Umbilical cord (tissue), 1 donor: ENCODE measurements at regions not wholly inside any gene's neighbourhood (a gene's known extent, or its start where the extent isn't known, plus 50 kb on each side); places are given as distances from the start of the nearest gene placed in this dataset.

ENCODE experiments used
- DNase-seq: peaks from one replicate; pipeline ENCODE4 v3.0.0-alpha.2; 2015; ENCODE audit warnings: low spot score

DNA sequence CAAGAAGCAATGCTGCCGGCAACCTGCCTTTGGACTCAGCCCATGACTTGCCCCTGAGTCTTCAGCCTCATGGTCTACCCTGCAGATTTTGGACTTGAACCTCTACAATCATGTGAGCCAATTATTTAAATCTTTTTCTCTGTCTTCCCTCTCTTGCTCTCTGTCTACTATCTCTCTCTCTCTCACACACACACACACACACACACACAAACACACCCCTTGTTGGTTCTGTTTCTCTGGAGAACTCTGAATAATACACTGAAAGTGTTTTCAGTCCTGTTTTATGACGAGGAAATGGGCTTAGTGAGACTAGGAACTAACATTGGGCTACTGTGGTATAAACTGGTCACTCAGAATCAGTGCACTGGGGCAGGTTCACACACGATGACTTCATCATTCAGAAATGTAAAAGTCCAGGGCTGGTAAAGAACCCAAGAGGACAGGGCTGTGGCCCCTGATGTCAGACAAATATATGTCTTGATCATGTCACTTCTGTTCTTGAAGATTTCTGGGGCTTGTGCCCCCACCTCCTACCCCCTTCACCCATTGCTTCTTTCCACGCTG is 266.1 kb upstream of the SIX2 start:
- no peak for DNase-seq

DNA sequence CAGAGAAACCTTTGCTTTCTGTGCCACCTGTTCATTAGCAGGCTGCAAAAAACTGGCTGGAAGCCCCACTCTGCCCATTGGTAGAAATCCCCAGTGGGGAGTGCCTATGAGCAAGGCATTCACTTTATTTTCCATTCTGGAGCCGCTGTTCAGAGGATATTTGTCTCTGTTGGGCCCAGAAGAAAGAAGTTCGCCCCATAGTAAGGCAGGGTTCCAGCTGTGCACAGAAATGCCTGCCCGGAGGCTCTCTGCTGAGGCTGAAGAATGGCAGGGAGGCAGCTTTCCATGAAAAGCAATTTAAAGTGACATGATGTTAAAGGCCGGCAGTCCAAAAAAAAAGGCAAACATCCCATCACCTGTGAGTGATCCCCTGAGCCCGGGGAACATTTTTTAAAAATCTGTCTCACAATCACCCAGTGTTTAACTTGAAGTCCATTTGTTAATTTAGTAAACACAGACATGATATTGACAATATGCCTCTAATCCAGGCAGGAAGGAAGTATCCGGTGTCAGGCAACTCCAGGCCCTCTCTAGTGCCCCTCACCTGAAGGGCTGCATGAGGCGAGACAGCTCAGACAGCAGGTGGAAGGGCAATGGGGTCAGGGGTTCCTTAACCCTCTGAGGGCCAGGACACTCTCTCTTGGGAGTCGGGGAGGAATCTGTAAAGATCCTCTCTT is 265.1 kb upstream of the SIX2 start:
- DNase-seq: no peak

DNA sequence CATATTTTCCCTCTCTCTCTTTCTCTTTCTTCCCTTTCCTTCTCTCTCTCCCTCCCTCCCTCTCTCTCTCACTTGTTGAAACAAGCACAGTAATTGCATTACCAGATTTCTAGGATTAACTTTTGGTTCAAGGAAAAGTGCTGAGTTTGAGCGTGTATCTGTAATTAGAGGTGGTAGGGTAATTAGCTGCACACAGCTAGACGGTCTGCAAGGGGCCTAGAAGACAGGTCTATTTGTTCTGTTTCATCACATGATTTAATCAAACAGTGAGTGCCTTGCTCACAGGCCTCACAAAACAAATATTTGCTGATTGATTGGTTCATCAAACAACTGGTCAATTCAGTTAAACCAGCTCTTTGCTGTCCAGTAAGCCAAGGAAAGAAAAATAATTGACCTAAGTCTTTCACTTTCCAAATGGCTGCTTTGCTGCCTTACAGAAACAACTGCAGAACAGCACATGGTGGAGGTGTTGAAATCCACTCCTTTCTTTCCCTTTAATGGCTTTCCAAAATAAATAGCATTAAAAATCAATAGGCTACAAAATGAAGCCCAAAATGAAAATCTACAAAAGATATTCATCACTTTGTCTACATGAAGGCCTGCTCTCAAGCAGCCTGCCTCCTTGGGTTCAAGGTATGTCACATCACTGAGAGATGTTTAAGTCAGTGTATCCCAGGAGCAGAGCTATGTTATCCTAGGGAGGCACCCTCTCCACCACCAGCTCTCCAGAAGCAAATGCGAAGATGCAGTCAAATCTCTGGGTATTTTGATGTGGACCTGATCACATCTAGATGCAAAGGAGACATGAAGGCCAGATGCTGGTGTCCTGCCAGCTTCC is 264.4 kb upstream of the SIX2 start:
- DNase-seq: no peak

DNA sequence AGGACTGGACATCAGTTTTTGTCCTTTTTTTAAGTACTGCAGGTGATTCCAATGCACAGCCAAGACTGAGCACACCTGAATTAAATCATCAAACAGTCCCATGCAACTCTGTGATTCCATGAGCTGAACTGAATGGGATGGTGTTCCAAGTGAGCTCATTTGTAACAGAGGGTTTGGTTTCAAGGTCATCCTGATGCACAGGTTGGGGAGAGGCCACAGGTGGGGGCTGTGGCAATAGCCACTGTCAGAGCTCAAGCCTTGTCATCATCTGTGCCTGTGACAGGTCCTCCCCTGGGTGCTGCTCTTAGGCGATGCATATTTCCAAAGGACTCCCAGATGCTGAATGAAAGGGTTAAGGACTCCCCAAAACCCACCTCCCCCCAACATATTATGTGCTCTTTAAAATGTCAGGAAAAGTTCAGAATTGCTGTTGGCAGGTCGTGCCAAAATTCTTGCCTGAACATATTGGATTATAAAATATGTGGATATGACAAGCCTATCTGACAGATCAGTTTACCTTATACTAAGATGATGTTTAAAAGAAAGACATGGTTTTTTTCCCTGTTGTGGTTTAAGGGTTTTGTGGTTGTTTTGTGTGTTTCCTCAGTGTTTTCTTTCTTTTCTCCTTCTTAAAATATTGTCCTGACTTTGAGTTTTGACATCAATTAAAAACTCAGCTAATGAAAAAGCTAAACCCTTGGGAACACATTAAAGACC is 263.5 kb upstream of the SIX2 start:
- DNase-seq: no peak

DNA sequence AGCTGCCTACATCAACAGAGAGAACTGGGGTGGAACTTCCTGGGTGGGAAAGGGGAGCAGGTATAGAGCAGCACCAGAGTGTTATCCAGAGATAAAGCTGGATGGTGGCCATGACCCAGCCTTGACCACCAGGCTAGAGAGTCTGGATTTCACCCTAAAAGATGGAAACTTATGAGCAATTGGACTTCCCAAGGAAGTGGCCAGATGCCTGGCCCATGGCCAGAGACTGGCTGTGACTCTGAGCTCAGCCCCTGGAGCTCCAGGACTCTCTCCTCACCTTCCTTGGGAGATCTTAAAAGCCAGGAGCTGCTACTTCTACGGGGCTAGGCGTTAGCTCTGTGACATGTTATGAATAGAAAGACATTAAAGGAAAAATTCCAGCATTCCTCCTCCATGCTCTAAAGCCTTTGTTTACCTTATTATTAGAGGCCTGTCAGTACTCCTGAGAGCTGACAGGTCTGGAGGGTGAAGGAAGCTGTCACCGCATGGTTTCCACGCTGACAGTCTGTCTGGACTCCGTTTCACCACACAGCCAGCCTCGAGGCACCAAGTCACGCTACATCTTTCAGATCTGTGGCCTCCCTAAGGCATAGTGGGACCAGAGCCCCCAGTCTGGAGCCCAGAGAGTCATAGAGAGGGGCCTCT is 260.0 kb upstream of the SIX2 start:
- DNase-seq: no peak

DNA sequence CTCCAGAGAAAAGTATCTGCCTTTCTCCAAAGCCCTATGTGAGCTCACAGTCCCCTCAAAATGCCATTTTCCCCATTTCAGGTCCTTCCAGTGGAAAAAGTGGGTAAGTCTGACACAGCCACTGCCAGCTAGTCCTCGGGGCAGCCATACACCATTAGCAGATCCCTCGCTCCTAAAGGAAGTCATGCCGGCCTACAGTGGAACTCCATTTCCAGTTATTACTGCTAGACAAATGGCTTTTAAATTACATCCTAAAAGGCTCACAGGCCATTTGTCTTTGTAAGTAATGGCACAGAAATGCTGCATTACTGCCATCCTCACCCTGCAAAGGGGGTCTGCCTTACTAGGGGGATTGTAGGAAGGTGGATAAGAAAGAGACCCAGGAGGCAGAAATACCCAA is 259.4 kb upstream of the SIX2 start:
- no peak for DNase-seq

DNA sequence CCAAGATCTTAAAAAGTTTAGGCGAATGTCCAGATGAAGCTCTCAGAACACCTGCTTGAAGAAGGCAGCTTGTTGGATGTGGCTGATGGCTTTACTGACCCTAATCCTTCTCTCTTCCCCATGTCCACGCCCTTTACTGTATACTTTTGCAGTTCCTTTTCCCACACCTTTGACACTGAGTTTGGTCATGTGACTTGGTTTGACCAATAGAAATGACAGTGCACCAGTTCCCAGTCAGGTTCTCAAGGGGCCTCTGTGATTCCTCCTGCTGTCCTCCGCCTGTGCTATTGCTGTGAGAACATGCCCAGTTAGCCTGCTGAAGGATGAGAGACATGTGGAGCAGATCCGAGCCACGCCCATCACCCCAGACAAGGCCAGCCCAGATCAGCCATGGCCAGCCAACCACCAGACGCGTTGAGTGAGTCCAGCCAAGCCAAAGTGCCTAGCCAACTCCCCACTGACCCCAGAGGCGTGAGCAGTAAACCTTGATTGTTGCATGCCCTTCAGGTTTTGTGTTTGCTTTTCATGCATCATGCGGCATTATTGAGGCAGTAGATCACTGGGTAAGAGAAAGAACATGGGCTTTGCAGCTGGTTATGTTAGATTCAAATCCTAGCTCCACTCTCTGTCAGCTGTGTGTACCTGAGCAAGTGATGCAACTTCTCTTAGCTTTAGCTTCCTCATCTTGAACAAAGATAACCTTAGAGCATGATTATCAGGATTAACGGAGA is 258.0 kb upstream of the SIX2 start:
- no peak for DNase-seq

DNA sequence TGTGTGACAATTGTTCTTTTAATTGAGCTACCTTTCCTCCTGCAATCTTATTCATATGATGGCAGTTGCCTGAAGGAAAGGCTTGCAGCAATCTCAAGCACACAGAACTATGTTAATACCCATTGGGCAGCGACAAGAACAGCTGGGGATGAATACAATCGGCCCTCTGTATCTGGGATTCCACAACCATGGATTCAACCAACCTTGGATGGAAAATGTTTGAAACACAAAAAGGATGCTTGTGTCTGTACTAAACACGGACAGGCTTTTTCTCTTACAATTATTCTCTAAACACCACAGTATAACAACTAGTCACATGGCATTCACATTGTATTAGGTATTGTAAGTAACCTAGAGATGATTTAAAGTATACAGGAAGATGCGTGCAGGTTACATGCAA is 256.1 kb upstream of the SIX2 start:
- no peak for DNase-seq

DNA sequence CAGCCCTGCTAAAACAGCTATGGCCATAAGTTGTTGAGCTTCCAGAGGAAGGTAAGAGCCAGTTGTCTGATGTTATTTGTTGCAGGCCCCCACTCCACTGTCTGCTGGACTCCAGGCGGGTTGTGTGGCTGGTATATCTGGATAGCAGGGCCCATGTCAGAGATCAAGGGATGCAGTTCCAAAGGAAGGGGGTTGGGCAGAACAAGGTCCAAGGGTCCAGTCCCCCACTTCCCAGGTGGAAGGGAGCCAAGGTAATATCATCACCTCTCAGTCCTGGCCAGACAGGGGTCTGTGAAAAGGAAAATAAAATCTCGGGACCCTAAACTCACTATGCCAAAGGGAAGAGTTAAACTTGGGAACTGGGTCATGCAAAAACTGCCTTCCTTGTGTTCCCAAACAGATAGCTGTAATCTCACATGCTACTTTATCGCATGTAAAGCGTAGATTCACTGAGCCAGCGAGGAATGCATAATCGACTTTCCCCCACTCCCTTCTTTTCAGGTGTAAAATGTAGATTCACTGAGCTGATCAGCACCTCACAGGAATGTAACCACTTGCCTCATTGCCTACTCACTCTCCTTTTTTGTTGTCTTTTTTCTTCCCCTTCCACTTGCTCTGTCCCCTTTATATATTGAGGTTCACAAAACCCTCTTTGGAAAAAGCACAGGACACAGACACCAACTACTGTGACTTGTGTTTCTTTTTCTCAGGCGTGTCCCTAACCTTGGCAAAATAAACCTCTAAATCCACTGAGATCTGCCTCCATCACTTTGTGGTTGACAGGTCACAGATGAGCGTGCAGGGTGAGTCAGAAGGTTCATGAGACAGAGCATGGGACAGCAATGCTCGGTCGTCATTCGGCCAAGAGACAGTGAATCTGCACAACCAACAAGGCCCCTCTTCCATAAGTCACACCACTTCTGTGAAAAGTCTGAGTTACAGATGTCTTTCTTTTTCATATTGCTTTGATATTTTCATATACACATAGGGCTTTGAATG is 255.3 kb upstream of the SIX2 start:
- DNase-seq: no peak

DNA sequence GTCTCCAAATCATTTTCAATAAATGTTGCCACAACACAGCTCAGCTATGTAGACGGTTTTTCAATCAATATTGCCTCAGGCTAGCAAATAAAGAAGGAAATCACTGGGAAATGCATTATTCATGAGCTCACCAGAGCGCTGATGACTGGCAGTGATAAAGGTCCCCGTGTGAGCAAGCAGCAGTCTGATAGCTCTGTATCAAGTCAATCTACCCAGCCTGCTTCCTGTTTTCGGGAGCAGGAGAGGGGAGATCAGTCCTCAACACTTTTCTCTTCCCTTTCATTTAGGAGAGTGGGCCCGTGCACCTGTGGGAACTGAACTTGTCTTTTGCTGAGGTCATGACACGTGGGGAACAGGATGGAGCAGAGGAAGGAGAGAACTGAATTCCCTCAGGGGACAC is 253.9 kb upstream of the SIX2 start:
- no peak for DNase-seq

DNA sequence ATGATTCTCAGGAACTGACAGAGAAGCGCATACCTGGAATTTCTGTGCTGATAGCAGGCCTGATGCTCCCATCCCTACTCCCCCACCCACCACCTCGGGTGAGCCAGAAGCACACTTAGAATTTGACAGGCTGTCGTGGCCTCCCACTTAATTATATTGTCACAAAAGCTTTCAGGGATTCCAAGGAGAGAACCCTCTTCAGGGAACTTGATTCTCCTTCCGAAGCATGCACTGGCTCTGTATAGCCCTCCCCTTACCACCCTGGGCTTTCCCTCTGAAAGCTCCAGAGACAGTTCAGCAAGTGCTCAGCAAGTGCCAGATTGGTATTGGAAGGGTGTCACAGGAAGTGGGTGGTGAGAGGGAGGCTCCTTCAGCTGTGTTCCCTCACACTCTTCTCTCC is 252.5 kb upstream of the SIX2 start:
- DNase-seq: no peak

DNA sequence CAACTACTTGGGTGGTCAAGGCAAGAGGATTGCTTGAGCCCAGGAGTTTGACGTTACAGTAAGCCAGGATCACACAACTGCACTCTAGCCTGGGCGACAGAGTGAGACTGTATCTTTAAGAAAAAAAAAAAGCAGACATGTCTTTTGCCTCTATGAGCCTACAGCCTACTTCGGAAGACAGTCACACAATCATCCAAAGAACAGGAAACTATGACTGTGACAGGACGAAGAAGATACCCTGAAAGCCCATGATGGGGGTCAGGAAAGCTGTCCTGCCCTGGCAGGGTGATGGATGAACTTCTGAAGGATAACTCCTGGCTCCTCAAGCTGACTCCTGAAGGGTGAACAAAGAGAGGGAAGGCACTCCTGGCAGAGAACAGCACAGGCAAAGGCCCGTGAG is 251.7 kb upstream of the SIX2 start:
- DNase-seq: no peak

DNA sequence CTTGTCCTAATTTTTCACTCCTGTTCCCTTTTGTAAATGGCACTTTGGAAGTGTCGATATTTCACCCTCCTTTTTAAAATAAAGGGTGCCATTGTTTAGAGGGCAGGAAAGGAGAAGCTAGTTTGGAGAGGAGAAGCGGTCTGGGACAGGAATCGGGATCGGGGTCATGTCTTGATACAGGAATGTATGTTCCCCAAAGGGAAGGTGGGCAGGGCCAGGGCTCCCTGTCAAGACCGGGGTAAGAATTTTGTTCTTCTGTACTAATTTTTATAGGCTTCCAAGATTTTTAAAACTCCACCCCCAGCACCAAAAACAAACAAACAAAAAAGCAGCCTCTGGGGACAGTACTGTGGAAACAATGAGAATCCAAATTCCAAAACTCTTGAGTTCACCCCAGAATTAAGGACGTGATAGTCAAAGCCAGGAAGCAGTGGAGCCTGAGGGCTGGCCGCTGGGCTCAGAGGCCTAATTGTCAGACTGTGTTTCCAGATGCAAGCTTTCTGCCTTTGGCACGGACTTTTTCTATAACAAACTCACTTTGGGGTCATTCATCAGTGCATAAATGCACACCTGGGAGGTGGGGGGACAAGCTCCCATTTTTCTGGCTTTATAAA is 250.4 kb upstream of the SIX2 start:
- DNase-seq: no peak

DNA sequence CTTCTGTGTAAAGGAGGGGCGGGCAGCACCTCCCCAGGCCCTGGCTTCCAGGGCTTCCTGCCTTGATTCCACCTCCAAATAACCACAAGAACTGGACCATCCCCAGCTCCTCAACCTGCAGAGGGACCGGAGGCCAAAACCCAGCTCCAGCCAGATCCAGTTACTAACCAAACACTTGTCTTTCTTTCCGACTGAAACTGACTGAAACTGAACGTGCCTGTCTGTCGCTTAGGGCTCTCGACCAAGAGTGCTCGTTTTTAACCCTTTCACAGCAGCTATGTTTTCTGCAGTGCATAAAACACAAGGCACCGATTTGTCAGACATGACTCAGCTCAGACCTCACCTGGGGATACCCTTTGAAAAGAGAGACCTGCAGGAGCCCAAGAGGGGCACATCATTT is 249.9 kb upstream of the SIX2 start:
- DNase-seq: no peak

DNA sequence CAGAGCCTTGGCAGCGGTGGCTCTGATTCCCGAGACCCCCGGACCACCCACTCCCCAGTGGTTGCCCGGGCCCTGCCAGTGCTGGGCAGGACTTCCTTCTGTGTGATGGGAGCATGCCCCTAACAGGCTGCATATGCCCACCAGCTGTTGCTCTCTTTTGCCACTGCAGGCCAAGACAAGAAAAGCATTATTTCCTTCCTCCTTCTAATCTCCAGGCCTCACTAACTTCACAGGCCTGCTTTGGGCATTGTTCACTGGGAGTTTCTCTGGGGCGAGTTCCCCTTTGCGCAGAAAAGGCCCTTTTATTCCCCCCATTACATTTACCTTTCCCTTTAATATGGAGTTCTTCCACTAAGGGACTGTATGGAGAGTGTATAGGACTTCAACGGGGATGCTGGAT is 249.1 kb upstream of the SIX2 start:
- no peak for DNase-seq

DNA sequence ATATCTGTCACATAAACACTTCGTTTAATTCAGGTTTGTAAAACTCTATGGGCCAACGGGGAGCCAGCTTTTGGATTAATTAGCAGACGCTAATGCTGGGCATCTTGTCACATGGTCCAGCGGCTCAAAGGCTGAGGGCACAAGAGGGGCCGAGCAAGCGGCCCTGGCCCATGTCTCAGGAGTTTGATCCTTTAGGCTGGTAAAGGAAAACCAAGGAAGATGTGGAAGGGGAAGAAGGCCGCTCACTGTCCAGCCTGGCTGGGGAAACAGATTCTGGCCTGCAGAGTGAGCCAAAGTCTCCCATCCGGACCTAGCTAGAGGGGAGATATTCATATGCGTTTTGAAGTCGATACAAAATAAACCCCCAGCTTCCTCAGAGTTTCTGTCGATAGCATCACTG is 248.6 kb upstream of the SIX2 start:
- no peak for DNase-seq

DNA sequence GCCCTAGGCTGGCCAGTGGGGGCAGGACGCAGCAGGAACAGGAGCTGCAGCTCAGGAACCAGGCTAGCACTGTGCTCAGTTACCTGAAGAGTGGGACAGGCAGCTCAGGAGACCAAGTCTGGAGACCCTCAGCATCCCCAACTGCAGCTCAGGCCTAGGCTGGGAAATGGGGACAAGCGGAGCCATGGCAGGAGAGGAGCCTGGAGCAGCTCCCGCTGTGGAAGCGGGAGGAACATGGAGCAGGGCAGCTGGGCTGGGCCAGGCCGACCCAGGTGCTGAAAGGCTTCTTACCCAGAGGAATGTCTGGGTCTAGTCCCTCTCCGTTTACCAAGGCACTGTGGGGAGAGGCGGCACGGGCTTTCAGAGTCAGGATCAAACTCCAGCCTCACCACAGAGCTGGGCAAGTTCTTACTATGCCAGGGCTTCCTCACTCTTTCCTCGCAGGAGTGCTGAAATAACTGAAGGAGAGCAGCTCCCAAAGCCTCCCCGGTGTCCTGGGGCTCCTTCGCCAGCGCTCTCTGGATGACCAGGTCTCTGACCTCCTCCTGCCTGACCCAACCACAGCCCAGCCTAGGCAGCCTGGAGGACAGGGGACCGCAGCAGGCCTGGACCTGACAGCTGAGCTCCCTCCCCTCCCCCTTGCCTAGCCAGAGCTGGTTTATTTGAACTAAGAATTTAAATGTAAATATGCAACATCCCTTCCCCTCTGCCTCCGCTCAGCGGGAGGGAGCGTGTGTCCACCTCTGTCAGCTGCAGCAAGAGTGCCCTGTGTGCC is 247.8 kb upstream of the SIX2 start:
- DNase-seq: no peak

DNA sequence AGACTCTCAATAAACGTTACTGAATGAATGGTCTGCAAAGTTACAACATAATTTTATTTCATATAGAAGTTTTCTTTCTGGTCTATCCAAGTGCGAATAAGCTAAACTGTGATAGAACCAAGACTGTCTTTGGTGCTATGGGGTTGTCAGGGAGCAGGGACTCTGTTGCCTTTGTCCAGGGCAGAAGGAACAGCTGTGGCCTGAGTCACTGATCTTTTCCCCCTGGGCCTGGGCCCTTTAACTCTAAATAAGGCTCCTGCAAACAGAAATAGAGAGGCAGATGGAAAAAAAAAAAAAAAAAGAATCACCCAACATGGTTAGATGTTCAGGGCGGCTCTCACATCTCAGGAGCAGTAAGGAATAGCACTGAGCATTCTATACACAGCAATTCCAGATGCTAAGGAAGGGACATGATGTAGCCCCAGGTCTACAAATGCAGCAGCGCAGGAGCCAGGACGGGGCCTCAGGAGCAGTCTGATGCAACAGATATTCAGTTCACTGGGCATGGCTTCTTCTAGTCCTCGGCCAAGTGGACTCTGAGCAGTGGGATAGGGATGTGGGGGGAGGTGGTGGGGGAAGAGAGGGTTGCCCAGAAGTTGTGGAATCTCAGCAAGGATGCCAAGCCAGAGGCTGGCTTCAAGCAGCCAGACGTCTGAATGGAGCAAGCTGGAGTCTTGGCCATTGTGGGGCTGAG is 247.1 kb upstream of the SIX2 start:
- DNase-seq: no peak
